ENCODE measurements at regions not wholly inside any gene's neighbourhood (a gene's known extent, or its start where the extent isn't known, plus 50 kb on each side); places are given as distances from the start of the nearest gene placed in this dataset.
A peak's percentile ranks its signal among the peaks of the same experiment; 100 is the strongest.
"Not testable (repeated sequence)": the region's sequence is repeated elsewhere in the genome, so short reads cannot be mapped to it uniquely, and the experiment has no call there.

DNA sequence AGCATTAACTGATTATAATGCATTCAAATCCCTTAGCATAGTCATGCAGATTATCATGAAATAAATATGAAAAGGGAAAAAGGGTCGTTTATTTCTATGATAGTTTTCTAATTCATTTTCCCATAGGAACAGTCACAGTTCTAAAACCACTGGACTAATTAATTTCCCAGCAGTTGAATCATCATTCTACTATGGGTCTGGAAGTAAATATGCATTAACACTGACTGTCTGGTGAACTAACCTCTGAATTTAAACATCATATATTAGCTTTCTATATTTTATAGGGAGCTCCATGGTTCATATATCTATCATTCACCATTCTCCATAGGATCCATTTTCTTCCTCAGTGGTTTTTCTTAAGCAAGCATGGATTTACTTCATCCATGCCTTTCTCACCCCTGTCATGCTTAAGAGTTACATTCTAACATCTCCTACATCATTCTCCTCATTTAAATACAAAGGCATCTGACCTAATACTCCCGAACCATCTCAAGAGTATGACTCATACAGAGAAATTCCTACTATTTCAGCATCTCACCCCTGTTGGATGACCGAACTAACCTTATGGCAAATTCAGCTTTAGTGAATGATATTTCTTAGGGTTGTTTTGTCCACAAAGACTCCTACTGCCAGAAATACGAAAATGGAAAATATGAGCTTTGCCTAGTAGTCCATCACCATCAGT is 198.7 kb upstream of the ADAMTS3 start:
- DNase-seq, result no peak

DNA sequence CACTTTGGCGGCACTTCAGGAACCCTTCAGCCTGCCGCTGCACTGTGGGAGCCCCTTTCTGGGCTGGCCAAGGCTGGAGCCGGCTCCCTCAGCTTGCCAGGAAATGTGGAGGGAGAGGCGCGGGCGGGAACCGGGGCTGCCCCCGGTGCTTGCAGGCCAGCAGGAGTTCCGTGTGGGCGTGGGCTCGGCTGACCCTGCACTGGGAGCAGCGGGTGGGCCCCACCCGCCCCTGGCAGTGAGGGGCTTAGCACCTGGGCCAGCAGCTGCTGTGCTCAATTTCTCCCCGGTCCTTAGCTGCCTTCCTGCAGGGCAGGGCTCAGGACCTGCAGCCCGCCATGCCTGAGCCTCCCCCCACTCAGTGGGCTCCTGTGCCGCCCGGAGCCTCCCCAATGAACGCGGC is 196.8 kb upstream of the ADAMTS3 start:
- not testable (repeated sequence) for DNase-seq

DNA sequence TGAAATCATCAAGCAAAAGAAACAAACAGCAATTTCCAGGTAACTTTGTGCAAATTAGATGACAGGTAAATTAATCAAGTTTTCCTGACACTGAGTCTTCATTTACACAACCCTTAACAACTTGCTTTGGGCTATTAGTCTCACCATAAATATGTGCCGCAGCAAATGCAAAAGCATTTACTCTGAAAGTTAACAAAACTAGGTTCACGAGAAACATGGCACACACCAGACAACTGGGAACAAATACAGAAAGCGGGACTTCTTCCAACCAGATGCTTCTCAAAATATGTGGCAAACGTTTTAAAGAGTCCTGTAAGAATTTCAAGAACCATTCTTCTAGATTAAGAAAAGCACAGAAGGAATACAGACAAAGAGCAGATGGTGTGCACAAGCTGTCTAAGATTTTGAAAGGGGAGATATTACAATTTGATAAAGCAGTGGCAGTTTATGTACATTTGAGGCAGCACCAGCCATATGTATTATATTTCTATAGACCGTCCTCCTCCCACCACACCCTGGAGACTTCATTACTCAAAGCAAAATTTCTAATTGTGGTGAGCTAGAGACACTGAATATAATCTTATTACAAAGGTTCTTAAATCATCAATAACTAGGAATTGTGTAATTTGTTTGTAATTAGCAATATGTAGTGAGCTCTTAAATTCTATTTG is 192.5 kb upstream of the ADAMTS3 start:
- no peak for DNase-seq

DNA sequence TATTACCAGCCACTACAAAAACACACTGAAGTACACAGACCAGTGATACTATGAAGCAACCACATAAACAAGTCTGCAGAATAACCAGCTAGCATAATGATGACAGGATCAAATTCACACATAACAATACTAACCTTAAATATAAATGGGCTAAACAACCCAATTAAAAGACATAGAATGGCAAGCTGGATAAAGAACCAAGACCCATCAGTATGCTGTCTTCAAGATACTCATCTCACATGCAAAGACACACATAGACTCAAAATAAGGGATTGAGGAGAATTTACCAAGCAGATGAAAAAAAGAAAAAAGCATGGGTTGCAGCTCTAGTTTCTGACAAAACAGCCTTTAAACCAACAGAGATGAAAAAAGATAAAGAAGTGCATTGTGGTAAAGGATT is 184.4 kb upstream of the ADAMTS3 start:
- DNase-seq, result not testable (repeated sequence)

- DNase-seq, result no peak
Observed at GRCh38 chr4:72744103-72744725, 175.2 kb upstream of the ADAMTS3 start.

DNA sequence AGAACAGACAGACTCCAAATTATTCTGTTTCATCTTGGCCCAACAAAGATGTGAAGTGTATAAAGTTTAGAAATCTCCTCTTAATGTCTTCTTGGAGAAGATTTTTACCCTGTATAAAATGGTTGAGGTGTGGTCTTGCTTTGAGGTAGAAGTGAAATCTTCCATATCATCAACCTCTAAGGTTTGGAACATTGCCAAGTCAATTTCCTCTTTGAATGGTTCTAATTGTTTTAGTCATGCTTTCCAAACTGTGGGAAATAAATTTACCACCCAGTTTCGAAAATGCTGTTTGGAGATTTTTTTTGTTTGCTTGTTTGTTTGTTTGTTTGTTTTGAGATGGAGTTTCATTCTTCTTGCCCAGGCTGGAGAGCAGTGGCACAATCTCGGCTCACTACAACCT is 174.1 kb upstream of the ADAMTS3 start:
- DNase-seq, result no peak

- no peak for DNase-seq
Observed at GRCh38 chr4:72715299-72715698, 146.3 kb upstream of the ADAMTS3 start.

GRCh38 chr4:72714482-72715279 is 145.7 kb upstream of the ADAMTS3 start:
- DNase-seq, result peak; percentile 12

- no peak for DNase-seq
Observed at GRCh38 chr4:72712997-72713396, 144.0 kb upstream of the ADAMTS3 start.

GRCh38 chr4:72709475-72709874 is 140.5 kb upstream of the ADAMTS3 start:
- DNase-seq, result no peak

DNA sequence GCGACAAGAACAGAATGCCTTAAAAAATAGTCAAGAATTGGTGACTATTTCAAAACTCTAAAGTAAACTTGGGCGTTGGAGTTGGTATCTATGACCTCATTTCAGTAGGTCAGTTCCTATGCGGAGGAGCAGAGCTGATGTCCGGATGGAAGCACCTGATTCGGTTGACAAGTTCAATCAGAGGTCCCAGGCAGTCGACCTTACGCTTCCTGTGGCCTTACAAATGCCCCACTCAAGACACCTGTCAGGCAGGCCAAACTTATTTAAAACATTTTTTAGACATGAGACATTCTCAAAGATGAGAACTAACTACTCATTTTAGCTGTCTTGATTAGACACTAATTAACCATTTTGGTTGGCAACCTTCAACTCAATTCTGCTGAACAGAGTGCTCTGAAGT is 137.7 kb upstream of the ADAMTS3 start:
- no peak for DNase-seq

DNA sequence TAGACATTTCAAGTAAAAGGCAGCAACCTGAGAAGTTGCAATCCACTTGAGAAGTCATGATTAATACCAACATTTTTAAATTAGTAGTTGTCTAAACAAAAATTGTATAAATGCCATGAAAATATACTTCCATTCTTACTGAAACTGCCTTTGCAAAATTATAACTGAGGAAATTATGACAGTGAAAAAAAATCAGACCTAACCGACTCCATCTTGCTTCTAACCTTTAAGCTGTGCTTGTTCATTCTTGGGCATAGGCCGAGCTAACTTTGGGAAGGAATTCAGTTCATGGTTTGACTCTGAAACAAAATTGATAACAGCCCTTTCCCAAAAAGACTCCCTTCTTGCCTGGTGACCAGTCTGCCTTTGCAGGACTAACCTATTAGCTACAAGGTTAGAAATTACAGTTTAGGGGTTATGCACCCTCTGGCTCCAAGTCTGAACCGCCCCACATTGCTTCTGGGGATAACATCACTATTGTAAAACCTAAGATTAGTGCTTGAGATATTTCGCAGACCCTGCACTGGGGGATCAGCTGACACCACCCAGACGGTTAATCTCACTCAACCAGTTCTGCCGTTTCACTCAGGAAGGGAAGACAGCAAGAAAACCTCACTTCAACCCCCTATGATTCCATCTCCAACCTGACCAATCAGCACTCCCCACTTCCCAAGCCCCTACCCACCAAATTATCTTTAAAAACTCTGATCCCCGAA is 136.1 kb upstream of the ADAMTS3 start:
- DNase-seq, result not testable (repeated sequence)

- no peak for DNase-seq
Observed at GRCh38 chr4:72702948-72703347, 133.9 kb upstream of the ADAMTS3 start.

DNA sequence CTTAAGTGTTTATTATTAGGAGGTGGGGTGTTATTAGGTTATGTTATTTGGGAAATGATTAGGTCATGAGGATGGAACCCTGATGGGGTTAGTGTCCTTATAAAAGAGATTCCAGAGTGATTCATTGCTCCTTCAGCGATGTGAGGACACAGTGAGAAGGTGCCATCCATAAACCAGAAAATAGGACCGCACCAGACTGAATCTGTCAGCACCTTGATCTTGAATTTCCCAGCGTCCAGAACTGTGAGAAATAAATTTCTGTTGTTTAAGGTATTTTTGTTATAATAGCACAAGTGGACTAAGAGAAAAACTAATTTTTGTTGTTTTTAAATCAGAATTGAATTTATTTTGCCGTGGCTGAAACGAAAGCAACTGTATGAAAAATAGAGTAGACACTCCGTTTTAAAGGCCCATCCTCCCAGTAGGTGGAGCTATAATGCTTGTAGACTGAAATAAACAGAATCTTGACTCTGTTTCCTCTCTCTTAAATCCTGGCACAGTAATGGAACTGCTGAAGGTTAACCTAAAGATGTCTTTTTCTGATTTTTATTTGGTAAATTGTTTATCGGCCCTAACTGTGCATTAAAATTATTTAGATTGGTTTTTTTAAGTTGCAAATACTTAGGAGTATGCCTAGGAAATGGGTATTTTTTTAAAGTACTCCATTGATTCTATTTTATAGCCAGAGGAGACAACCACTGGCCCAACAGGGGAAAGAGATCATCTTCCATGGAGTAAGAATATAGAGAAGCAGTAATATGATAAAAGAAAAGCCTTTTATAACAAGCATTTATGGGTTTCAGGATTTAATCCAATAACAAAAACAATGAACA is 133.2 kb upstream of the ADAMTS3 start:
- DNase-seq, result peak; percentile 73

DNA sequence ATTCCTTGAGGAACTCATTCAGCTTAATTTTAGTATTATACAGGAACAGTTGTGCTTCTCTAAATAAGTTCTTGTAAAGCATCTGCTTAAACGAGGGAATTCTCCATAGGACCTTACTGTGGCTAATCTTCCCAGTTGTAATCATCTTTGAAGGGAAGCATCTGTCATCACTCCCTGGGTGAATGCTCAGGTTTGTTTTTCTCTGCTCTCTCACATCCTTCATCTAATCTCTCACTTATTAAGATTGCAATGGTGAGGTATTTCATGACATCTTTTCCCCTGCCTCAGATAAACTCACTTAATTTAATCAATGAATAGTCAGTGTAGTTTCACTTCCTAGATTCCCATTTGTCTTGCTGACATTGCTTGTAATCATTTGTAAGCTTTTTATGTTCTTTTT is 121.8 kb upstream of the ADAMTS3 start:
- DNase-seq, result no peak

DNA sequence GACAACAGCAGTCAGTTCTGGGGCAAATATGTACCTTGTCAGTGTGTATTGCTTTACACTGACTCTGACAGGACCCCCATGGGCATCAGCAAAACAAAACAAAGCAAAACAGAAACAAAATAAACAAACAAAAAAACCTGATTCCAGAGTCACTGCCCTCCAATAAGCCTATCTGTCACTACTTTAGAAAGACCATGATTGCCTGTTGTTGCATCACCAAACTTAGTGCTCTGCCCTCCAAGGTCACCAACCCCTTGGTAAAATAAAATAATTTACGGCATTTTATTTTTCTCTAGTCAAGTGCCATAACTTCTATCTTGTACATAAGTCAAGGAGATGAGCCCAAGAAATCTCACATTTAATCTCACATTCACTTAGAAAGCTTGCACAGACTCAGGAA is 120.9 kb upstream of the ADAMTS3 start:
- DNase-seq, result no peak

- DNase-seq, result not testable (repeated sequence)
Observed at GRCh38 chr4:72686390-72686789, 117.4 kb upstream of the ADAMTS3 start.

GRCh38 chr4:72679666-72680065 is 110.6 kb upstream of the ADAMTS3 start:
- DNase-seq, result peak; percentile 83

- DNase-seq, result no peak
Observed at GRCh38 chr4:72677886-72678285, 108.9 kb upstream of the ADAMTS3 start.

DNA sequence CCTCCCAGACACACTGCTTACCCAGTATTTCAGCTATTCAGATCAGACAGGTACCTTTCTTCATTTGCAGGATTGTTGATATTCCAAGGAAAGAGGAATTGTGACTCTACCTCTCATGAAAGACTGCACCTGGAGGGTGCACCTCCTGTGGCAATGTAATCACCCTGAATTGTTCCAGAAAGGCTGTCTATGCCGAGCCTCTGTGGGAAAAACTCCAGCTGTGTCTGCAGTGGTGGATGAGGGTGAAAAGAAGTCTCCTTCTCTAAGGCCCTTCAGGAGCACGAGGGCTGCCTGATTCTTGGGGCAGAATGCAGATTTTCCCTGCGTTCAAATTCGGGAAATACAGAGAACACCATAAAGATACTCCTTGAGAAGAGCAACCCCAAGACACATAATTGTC is 108.2 kb upstream of the ADAMTS3 start:
- DNase-seq, result no peak

DNA sequence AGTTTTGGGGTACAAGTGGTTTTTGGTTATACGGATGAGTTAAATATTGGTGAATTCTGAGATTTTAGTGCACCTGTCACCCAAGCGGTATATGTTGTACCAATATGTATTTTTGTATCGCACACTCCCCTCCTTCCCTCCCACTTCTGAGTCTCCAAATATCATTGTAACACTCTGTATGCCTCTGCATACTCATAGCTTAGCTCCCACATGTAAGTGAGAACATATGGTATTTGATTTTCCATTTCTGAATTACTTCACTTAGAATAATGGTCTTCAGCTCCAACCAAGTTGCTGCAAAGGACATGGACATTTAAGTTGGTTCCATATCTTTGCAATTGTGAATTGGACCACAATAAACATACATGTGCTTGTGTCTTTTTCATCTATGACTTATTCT is 103.0 kb upstream of the ADAMTS3 start:
- DNase-seq, result no peak

DNA sequence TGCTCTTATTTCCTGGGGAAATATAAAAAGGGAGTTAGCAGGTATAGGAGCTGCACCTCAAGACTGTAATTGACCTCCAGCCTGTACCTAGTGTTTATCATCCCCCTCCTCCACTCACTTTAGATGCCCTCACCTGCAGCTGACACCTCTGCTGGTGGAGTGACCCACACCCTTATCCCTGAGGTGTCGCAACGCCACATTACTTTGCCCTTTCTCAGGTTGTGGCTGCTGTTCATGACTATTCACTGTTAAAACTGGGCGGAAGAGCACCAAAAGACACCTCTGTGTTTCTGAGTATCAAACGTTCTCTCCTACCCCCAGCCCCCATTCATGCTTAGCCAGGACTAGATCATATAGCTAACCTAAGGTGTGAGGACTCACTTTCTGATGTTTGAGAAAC is 101.5 kb upstream of the ADAMTS3 start:
- DNase-seq, result no peak
